ENCODE measurements at regions not wholly inside any gene's neighbourhood (a gene's known extent, or its start where the extent isn't known, plus 50 kb on each side); places are given as distances from the start of the nearest gene placed in this dataset.

- TF ChIP-seq, protein P1, sequence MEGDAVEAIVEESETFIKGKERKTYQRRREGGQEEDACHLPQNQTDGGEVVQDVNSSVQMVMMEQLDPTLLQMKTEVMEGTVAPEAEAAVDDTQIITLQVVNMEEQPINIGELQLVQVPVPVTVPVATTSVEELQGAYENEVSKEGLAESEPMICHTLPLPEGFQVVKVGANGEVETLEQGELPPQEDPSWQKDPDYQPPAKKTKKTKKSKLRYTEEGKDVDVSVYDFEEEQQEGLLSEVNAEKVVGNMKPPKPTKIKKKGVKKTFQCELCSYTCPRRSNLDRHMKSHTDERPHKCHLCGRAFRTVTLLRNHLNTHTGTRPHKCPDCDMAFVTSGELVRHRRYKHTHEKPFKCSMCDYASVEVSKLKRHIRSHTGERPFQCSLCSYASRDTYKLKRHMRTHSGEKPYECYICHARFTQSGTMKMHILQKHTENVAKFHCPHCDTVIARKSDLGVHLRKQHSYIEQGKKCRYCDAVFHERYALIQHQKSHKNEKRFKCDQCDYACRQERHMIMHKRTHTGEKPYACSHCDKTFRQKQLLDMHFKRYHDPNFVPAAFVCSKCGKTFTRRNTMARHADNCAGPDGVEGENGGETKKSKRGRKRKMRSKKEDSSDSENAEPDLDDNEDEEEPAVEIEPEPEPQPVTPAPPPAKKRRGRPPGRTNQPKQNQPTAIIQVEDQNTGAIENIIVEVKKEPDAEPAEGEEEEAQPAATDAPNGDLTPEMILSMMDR (IDR thresholded peaks at IDR 0.05): no peak
- no peak for TF ChIP-seq POLR2A (IDR thresholded peaks at IDR 0.05)
Observed at GRCh38 chr21:38013741-38014140, 97.5 kb upstream of the KCNJ6 start.
